Stomach smooth muscle (tissue), 2 donors: ENCODE measurements at regions not wholly inside any gene's neighbourhood (a gene's known extent, or its start where the extent isn't known, plus 50 kb on each side); places are given as distances from the start of the nearest gene placed in this dataset.

ENCODE experiments used
- H3K27ac ChIP-seq: one replicate; pipeline ENCODE4 v1.7.0; 2013; ENCODE audit warnings: mild to moderate bottlenecking, low read length, inconsistent platforms
- H3K27me3 ChIP-seq, 2 donors: one replicate each; pipeline ENCODE4 v1.7.0; 2013; ENCODE audit warnings: low read length in 2 of 2; ENCODE audit not compliant: insufficient read depth in 2 of 2, control insufficient read depth in 1 of 2
- H3K36me3 ChIP-seq, 2 donors: one replicate each; pipeline ENCODE4 v1.7.0; 2013; ENCODE audit warnings: low read length in 2 of 2; ENCODE audit not compliant: control insufficient read depth in 2 of 2, insufficient read depth in 2 of 2
- H3K4me1 ChIP-seq: one replicate; pipeline ENCODE4 v1.7.0; 2013; ENCODE audit warnings: low read length; ENCODE audit not compliant: control insufficient read depth, insufficient read depth
- H3K4me3 ChIP-seq, 2 donors: one replicate each; pipeline ENCODE4 v1.7.0; 2013; ENCODE audit warnings: low read length in 2 of 2
- H3K9ac ChIP-seq, 2 donors: one replicate each; pipeline ENCODE4 v1.7.0; 2013; ENCODE audit warnings: low read length in 2 of 2, mild to moderate bottlenecking in 1 of 2
- H3K9me3 ChIP-seq, 2 donors: one replicate each; pipeline ENCODE4 v1.7.0; 2013; ENCODE audit warnings: low read length in 2 of 2; ENCODE audit not compliant: control insufficient read depth in 2 of 2
- donor health status: healthy.
- donor health status: Pancreatic carcinoma.

DNA sequence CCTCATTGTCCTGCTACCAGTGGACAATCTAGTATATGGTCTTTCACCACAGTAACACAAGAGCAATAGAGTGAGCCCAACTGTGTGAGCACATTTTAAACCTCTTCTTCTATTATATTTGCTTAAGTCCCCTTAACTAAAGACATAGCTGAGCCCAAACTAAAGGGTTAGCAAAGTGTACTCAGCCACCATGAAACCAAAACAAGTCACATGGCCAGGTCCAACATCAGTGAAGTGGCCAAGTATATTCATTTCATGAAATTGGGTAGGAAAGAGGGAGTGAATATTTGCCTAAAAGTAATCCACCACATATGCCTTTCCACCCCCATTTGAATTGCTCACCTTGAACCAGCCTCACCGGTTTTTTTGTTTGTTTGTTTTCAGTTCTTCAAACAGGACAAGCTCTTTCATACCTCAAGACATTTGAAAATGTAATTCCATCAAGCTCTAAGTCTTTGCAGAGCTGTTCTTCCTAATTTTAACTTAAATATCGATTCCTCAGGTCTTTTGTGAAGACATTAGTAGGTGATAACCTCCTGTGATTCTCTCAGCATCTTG is 327.0 kb upstream of the SEMA6D start:
- no peaks in the 10 kb centered on the region for H3K27me3 ChIP-seq
- H3K27ac ChIP-seq, result no peak overlapping the region
- no peaks in the 10 kb centered on the region for H3K36me3 ChIP-seq
- H3K4me1 ChIP-seq, result no peaks in the 10 kb centered on the region
- no peak overlapping the region for H3K9ac ChIP-seq
- no peak overlapping the region for H3K4me3 ChIP-seq
- H3K9me3 ChIP-seq, result no peaks in the 10 kb centered on the region

- Histone ChIP-seq H3K36me3 (no peaks in the 10 kb centered on the region), H3K4me1 (no peaks in the 10 kb centered on the region), H3K9ac (no peak overlapping the region), H3K4me3 (no peak overlapping the region), H3K27ac (no peak overlapping the region), H3K9me3 (no peaks in the 10 kb centered on the region), H3K27me3 (no peaks in the 10 kb centered on the region)
Observed at GRCh38 chr15:47394286-47394809, 323.0 kb upstream of the SEMA6D start.

DNA sequence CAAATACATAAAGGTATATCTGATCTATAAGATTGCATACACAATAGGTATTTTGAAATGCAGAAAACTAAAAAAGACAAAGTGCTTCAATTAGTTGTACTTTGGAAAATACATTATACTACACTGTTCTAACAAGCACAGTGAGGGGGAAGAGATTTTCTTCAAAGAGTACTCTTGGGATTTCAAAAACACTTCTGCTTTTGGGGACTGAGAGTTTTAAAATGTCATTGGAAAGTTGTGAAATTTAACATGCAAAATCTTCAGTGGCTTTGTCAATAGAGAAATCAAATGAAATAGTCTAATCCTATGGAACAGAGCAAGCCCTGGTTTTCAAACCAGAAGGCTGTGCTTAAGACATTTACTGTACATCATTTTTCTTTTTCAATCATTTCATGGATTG is 322.2 kb upstream of the SEMA6D start:
- Histone ChIP-seq H3K27me3 (no peaks in the 10 kb centered on the region), H3K4me3 (no peak overlapping the region), H3K4me1 (no peaks in the 10 kb centered on the region), H3K9me3 (no peaks in the 10 kb centered on the region), H3K36me3 (no peaks in the 10 kb centered on the region), H3K27ac (no peak overlapping the region), H3K9ac (no peak overlapping the region)

GRCh38 chr15:47397655-47398054 is 319.6 kb upstream of the SEMA6D start:
- Histone ChIP-seq H3K27ac (no peak overlapping the region), H3K4me1 (no peaks in the 10 kb centered on the region), H3K9me3 (no peaks in the 10 kb centered on the region), H3K36me3 (no peaks in the 10 kb centered on the region), H3K9ac (no peak overlapping the region), H3K27me3 (no peaks in the 10 kb centered on the region), H3K4me3 (no peak overlapping the region)

- Histone ChIP-seq H3K27ac (no peak overlapping the region), H3K27me3 (no peaks in the 10 kb centered on the region), H3K4me3 (no peak overlapping the region), H3K9me3 (no peaks in the 10 kb centered on the region), H3K36me3 (no peaks in the 10 kb centered on the region), H3K4me1 (no peaks in the 10 kb centered on the region), H3K9ac (no peak overlapping the region)
Observed at GRCh38 chr15:47398132-47398531, 319.2 kb upstream of the SEMA6D start.

DNA sequence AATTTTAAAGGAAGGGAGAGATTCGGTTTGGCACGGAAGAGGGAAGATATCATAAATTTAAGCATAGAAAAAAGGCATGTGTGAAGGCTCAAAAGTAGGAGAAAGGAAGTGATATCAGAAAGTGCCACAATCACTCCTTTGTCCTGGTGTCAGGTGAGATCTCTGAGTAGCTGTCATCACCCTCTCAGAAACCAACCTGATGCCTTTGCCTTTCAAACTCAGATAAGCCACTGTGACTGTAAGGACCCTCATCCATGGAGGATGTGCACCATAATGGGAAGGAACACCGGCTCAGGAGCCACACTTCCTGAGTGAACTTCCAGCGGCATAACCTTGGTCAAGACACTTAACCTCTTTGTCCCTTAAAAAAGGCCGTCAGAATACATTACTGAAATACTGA is 318.7 kb upstream of the SEMA6D start:
- Histone ChIP-seq H3K9me3 (no peaks in the 10 kb centered on the region), H3K4me1 (no peaks in the 10 kb centered on the region), H3K36me3 (no peaks in the 10 kb centered on the region), H3K9ac (no peak overlapping the region), H3K27ac (no peak overlapping the region), H3K4me3 (no peak overlapping the region), H3K27me3 (peaks cover 0 to 2% of the 10 kb centered on the region in 2 donors)

- no peak overlapping the region for H3K27ac ChIP-seq
- no peaks in the 10 kb centered on the region for H3K9me3 ChIP-seq
- H3K27me3 ChIP-seq, result peaks cover 0 to 2% of the 10 kb centered on the region in 2 donors
- no peak overlapping the region for H3K4me3 ChIP-seq
- H3K4me1 ChIP-seq, result no peaks in the 10 kb centered on the region
- H3K9ac ChIP-seq, result no peak overlapping the region
- no peaks in the 10 kb centered on the region for H3K36me3 ChIP-seq
Observed at GRCh38 chr15:47399100-47399499, 318.2 kb upstream of the SEMA6D start.

- no peaks in the 10 kb centered on the region for H3K9me3 ChIP-seq
- H3K36me3 ChIP-seq, result no peaks in the 10 kb centered on the region
- H3K4me1 ChIP-seq, result no peaks in the 10 kb centered on the region
- H3K27me3 ChIP-seq, result peaks cover 0 to 2% of the 10 kb centered on the region in 2 donors
- no peak overlapping the region for H3K9ac ChIP-seq
- no peak overlapping the region for H3K4me3 ChIP-seq
- H3K27ac ChIP-seq, result no peak overlapping the region
Observed at GRCh38 chr15:47400603-47401002, 316.7 kb upstream of the SEMA6D start.

- Histone ChIP-seq H3K27ac (no peak overlapping the region), H3K9ac (no peak overlapping the region), H3K36me3 (no peaks in the 10 kb centered on the region), H3K27me3 (peaks cover 0 to 2% of the 10 kb centered on the region in 2 donors), H3K4me3 (no peak overlapping the region), H3K9me3 (no peaks in the 10 kb centered on the region), H3K4me1 (no peaks in the 10 kb centered on the region)
Observed at GRCh38 chr15:47401427-47401826, 315.9 kb upstream of the SEMA6D start.

- no peak overlapping the region for H3K27ac ChIP-seq
- peaks cover 0 to 2% of the 10 kb centered on the region in 2 donors for H3K27me3 ChIP-seq
Observed at GRCh38 chr15:47402829-47403228, 314.5 kb upstream of the SEMA6D start.

GRCh38 chr15:47404877-47405276 is 312.4 kb upstream of the SEMA6D start:
- H3K36me3 ChIP-seq, result no peaks in the 10 kb centered on the region
- peaks cover 0 to 2% of the 10 kb centered on the region in 2 donors for H3K27me3 ChIP-seq
- no peaks in the 10 kb centered on the region for H3K9me3 ChIP-seq
- H3K4me1 ChIP-seq, result peaks cover 12% of the 10 kb centered on the region
- H3K27ac ChIP-seq, result no peak overlapping the region
- no peak overlapping the region for H3K9ac ChIP-seq
- H3K4me3 ChIP-seq, result no peak overlapping the region

More at GRCh38 chr15:47402829-47403228, 314.5 kb upstream of the SEMA6D start:
- Histone ChIP-seq H3K9ac (no peak overlapping the region), H3K4me3 (no peak overlapping the region), H3K9me3 (no peaks in the 10 kb centered on the region), H3K4me1 (no peaks in the 10 kb centered on the region), H3K36me3 (no peaks in the 10 kb centered on the region)
